ENCODE measurements at regions not wholly inside any gene's neighbourhood (a gene's known extent, or its start where the extent isn't known, plus 50 kb on each side); places are given as distances from the start of the nearest gene placed in this dataset.

GRCh38 chr2:236479814-236480213 lies 89.8 kb upstream of the ACKR3 start:
- TF ChIP-seq, protein P1, sequence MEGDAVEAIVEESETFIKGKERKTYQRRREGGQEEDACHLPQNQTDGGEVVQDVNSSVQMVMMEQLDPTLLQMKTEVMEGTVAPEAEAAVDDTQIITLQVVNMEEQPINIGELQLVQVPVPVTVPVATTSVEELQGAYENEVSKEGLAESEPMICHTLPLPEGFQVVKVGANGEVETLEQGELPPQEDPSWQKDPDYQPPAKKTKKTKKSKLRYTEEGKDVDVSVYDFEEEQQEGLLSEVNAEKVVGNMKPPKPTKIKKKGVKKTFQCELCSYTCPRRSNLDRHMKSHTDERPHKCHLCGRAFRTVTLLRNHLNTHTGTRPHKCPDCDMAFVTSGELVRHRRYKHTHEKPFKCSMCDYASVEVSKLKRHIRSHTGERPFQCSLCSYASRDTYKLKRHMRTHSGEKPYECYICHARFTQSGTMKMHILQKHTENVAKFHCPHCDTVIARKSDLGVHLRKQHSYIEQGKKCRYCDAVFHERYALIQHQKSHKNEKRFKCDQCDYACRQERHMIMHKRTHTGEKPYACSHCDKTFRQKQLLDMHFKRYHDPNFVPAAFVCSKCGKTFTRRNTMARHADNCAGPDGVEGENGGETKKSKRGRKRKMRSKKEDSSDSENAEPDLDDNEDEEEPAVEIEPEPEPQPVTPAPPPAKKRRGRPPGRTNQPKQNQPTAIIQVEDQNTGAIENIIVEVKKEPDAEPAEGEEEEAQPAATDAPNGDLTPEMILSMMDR (IDR thresholded peaks at IDR 0.05; ENCODE audit: poor library complexity), result no peak
- TF ChIP-seq EZH2phosphoT487 (IDR thresholded peaks at IDR 0.05; ENCODE audit: low read depth, severe bottlenecking, unreplicated experiment), result no peak
- no peak for TF ChIP-seq EZH2 (IDR thresholded peaks at IDR 0.05; ENCODE audit: borderline replicate concordance)

Measured in hepatocyte (in vitro differentiated cells).